Hepatocyte (in vitro differentiated cells): ENCODE measurements at regions not wholly inside any gene's neighbourhood (a gene's known extent, or its start where the extent isn't known, plus 50 kb on each side); places are given as distances from the start of the nearest gene placed in this dataset.

Experiments
- DNase-seq: peaks from one replicate; pipeline ENCODE4 v3.0.0-alpha.2; 2016; ENCODE audit warnings: low spot score
- H2AFZ ChIP-seq: fragments of 200-600 bp; sonication (generic); 2 replicates; pipeline ENCODE4 v1.6.0; 2016; ENCODE audit warnings: antibody characterized with exemption, mild to moderate bottlenecking
- H3K27ac ChIP-seq: fragments of 200-600 bp; sonication (generic); 2 replicates; pipeline ENCODE4 v1.5.1; 2016; ENCODE audit warnings: mild to moderate bottlenecking
- H3K27me3 ChIP-seq: fragments of 200-600 bp; sonication (generic); 2 replicates; pipeline ENCODE4 v1.6.1; 2016
- H3K36me3 ChIP-seq: fragments of 200-600 bp; sonication (generic); replicated peaks from 2 replicates; pipeline ENCODE4 v1.5.1; 2016; ENCODE audit warnings: low read depth; ENCODE audit not compliant: insufficient read depth
- H3K4me1 ChIP-seq: fragments of 200-600 bp; sonication (generic); 2 replicates; pipeline ENCODE4 v1.5.1; 2016; ENCODE audit warnings: mild to moderate bottlenecking, moderate library complexity; ENCODE audit not compliant: insufficient read depth
- H3K4me2 ChIP-seq: fragments of 200-600 bp; sonication (generic); 2 replicates; pipeline ENCODE4 v1.6.0; 2016
- H3K4me3 ChIP-seq: fragments of 200-600 bp; sonication (generic); 2 replicates; pipeline ENCODE4 v1.5.1; 2016; ENCODE audit warnings: mild to moderate bottlenecking
- H3K79me2 ChIP-seq: fragments of 200-600 bp; sonication (generic); 2 replicates; pipeline ENCODE4 v1.6.0; 2017; ENCODE audit warnings: mild to moderate bottlenecking
- H3K9me2 ChIP-seq: fragments of 200-600 bp; sonication (generic); replicated peaks from 2 replicates; pipeline ENCODE4 v1.6.0; 2017; ENCODE audit warnings: mild to moderate bottlenecking; ENCODE audit not compliant: insufficient read depth
- H3K9me3 ChIP-seq: fragments of 200-600 bp; sonication (generic); 2 replicates; pipeline ENCODE4 v1.5.1; 2016; ENCODE audit warnings: low read depth, mild to moderate bottlenecking
- H4K20me1 ChIP-seq: fragments of 200-600 bp; sonication (generic); 2 replicates; pipeline ENCODE4 v1.6.0; 2016; ENCODE audit warnings: mild to moderate bottlenecking; ENCODE audit not compliant: insufficient read depth, poor library complexity, severe bottlenecking
- CTCF ChIP-seq: fragments of 200-600 bp; sonication (generic); IDR thresholded peaks from 2 replicates; pipeline ENCODE4 v1.5.1; 2016; ENCODE audit warnings: antibody characterized with exemption, mild to moderate bottlenecking; ENCODE audit not compliant: poor library complexity
- EZH2 ChIP-seq: fragments of 200-600 bp; sonication (generic); IDR thresholded peaks from 2 replicates; pipeline ENCODE4 v1.6.1; 2016; ENCODE audit warnings: antibody characterized with exemption, mild to moderate bottlenecking, borderline replicate concordance
- EZH2phosphoT487 ChIP-seq: fragments of 200-600 bp; sonication (generic); IDR thresholded peaks from one replicate; pipeline ENCODE4 v1.6.1; 2018; ENCODE audit warnings: antibody characterized with exemption, mild to moderate bottlenecking, low read depth, moderate library complexity; ENCODE audit not compliant: unreplicated experiment, severe bottlenecking
- WGBS: methylation state at CpG from one replicate; pipeline ENCODE4 v1.1.6; 2016; ENCODE audit warnings: low lambda C conversion rate; ENCODE audit errors: missing lambda C conversion rate; 5-methylcytosine and 5-hydroxymethylcytosine counted together

DNA sequence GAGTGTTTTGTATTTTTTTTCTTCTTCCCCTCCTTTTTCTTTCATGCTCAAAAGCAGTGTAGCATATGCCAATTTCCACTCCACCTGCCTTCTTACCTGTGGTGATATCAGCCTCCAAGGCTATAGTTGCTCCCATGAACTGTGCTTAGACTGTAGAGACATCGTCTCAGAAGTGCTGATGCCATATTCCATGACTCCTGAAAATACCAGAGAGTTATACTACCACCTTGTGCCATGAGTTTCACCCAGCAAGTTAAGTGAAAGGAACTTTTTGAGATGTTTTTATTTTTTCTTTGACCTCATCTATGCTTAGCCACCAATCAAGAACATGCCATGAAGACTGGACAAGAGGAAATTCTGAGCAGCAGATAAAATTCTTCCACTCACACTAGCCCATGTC, 142.8 kb upstream of the SEMA3E start:
- Histone ChIP-seq H3K27me3 (no peaks in the 10 kb centered on the region), H3K4me3 (no peak overlapping the region), H3K9me3 (no peaks in the 10 kb centered on the region), H2AFZ (no peak overlapping the region), H3K79me2 (no peaks in the 10 kb centered on the region), H3K9me2 (no peaks in the 10 kb centered on the region), H4K20me1 (no peaks in the 10 kb centered on the region), H3K36me3 (no peaks in the 10 kb centered on the region), H3K4me2 (no peak overlapping the region), H3K27ac (no peak overlapping the region), H3K4me1 (no peaks in the 10 kb centered on the region)
- 82% methylated on average over 1 of the region's 1 CpG for WGBS
- DNase-seq: no peak
- TF ChIP-seq CTCF (no peak), EZH2phosphoT487 (no peak), EZH2 (no peak)

GRCh38 chr7:83786858-83787257, 137.9 kb upstream of the SEMA3E start:
- H3K27me3 ChIP-seq: no peaks in the 10 kb centered on the region
- no peaks in the 10 kb centered on the region for H3K9me3 ChIP-seq
- no peaks in the 10 kb centered on the region for H3K36me3 ChIP-seq
- no peak overlapping the region for H3K4me2 ChIP-seq
- DNase-seq: no peak
- H3K79me2 ChIP-seq: no peaks in the 10 kb centered on the region
- no peaks in the 10 kb centered on the region for H3K4me1 ChIP-seq
- no peak overlapping the region for H3K27ac ChIP-seq
- H4K20me1 ChIP-seq: no peaks in the 10 kb centered on the region
- H2AFZ ChIP-seq: no peak overlapping the region
- 80% methylated on average over 2 of the region's 2 CpGs for WGBS
- TF ChIP-seq CTCF: no peak
- TF ChIP-seq EZH2: no peak
- TF ChIP-seq EZH2phosphoT487: no peak
- no peaks in the 10 kb centered on the region for H3K9me2 ChIP-seq
- no peak overlapping the region for H3K4me3 ChIP-seq

DNA sequence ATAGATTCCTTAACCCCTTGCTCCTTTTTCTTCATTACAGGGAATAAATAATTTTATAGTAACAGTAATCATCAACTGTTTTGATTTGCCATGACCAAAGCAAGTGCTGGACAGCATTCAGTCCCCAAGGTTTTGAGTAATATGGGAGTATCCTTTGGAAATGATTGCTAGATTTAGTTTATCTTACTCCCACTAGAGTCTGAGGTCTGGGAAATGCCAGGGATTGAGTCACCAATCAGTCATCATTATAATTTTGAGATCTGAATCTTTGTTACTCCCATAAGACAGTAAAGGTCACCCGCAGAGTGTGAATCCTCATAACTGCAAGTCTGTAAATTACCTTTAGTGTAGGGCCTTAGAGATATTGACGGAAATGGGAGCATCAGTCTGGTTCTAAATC, 133.7 kb upstream of the SEMA3E start:
- no peak overlapping the region for H2AFZ ChIP-seq
- no peaks in the 10 kb centered on the region for H3K27me3 ChIP-seq
- no peak overlapping the region for H3K4me2 ChIP-seq
- 98% methylated on average over 2 of the region's 2 CpGs for WGBS
- DNase-seq: no peak
- no peaks in the 10 kb centered on the region for H3K79me2 ChIP-seq
- H3K9me2 ChIP-seq: no peaks in the 10 kb centered on the region
- no peak overlapping the region for H3K27ac ChIP-seq
- H3K4me3 ChIP-seq: no peak overlapping the region
- TF ChIP-seq EZH2phosphoT487 (no peak), CTCF (no peak), EZH2 (no peak)
- no peaks in the 10 kb centered on the region for H3K36me3 ChIP-seq
- H3K9me3 ChIP-seq: no peaks in the 10 kb centered on the region
- H3K4me1 ChIP-seq: no peaks in the 10 kb centered on the region
- no peaks in the 10 kb centered on the region for H4K20me1 ChIP-seq

GRCh38 chr7:83778073-83778443, 129.1 kb upstream of the SEMA3E start:
- no peak for DNase-seq
- no peaks in the 10 kb centered on the region for H3K9me3 ChIP-seq
- H3K36me3 ChIP-seq: no peaks in the 10 kb centered on the region
- H2AFZ ChIP-seq: no peak overlapping the region
- no peak overlapping the region for H3K4me3 ChIP-seq
- no peaks in the 10 kb centered on the region for H3K4me1 ChIP-seq
- H3K9me2 ChIP-seq: no peaks in the 10 kb centered on the region
- no peaks in the 10 kb centered on the region for H3K79me2 ChIP-seq
- TF ChIP-seq CTCF: no peak
- H3K27ac ChIP-seq: no peak overlapping the region
- H3K27me3 ChIP-seq: no peaks in the 10 kb centered on the region
- H3K4me2 ChIP-seq: no peak overlapping the region
- 82% methylated on average over 1 of the region's 1 CpG for WGBS
- no peaks in the 10 kb centered on the region for H4K20me1 ChIP-seq
